ENCODE measurements at regions not wholly inside any gene's neighbourhood (a gene's known extent, or its start where the extent isn't known, plus 50 kb on each side); places are given as distances from the start of the nearest gene placed in this dataset.
A peak's percentile ranks its signal among the peaks of the same experiment; 100 is the strongest.

DNA sequence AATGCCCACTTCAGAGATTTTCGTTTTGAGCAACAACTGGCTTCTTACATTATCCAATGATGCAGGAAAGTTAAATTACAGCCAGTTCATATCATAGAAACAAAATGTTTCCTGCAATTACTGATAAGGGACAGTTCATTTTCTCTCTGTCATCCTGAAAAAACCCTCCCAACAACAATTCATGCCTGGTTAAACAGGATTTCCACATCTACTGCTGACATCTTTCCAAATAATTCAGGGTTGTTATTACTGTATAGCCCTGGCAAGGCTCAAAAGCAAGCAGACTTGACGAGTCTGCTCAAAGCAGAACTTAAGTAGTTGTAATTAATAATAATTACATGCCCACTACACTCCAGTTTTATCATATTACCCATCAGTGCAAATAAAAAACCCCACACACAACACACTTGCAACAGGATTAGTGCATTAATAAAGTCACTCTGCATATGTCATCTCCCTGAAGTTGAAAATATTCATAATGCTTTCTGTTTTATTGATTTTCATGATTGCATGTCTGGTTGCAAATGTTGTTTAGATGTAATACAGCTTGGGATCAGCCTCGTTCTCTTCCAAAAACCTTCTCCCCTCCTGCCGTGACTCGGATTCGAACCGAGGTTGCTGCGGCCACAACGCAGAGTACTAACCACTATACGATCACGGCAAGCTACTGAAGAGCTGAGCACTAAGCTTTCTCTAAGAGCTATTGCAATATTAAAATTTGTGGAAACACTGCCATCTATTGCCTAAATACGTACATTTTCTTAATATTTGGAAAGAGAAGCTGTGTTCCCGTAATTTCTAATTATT, 119.6 kb upstream of the NFIB start:
- CTCF ChIA-PET = interaction anchor here (0.9 to 1.6 kb wide), 5 partner anchors 11 to 1011 kb away, joined by 3 read pairs; no protein-coding TSS in a partner anchor
- POLR2A ChIA-PET = no interaction called here
- DNase-seq (ENCODE audit: extremely low spot score) = no peak
- TF ChIP-seq, protein P1, sequence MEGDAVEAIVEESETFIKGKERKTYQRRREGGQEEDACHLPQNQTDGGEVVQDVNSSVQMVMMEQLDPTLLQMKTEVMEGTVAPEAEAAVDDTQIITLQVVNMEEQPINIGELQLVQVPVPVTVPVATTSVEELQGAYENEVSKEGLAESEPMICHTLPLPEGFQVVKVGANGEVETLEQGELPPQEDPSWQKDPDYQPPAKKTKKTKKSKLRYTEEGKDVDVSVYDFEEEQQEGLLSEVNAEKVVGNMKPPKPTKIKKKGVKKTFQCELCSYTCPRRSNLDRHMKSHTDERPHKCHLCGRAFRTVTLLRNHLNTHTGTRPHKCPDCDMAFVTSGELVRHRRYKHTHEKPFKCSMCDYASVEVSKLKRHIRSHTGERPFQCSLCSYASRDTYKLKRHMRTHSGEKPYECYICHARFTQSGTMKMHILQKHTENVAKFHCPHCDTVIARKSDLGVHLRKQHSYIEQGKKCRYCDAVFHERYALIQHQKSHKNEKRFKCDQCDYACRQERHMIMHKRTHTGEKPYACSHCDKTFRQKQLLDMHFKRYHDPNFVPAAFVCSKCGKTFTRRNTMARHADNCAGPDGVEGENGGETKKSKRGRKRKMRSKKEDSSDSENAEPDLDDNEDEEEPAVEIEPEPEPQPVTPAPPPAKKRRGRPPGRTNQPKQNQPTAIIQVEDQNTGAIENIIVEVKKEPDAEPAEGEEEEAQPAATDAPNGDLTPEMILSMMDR (IDR thresholded peaks at IDR 0.05; ENCODE audit: control extremely low read depth, extremely low read depth, low read depth, missing control alignments) = peak; percentile 34

DNA sequence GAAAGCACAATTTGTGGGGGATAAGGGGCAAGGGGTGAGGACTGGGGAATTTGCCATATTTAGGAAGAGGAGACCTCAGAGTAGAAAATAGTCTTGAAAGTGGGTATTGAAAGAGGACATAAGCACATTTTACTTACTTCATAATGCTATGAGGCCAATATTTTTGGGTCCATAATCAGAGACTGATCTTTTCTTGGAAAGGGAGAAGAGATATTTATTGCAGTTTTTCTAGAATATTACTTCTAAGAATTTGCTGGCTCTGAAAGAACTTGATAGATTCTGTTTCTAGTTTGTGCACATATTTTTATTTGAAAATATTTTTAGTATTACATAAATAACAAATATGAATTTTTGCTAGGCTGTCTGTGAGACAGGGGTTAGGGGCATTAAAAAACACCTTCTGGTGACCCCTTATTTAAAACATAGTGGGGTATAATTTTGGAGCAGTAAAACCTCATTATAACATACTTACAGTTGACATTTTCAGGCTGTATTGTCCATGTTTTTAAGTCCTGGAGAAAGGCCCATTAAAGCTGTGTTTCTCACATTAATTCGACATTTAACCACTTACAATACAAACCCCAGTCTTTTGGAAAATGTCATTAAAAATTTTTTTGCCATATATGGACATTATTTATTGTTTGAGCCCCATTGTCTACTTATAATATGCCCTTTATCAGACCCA, 118.9 kb upstream of the NFIB start:
- POLR2A ChIA-PET = no interaction called here
- CTCF ChIA-PET = interaction anchor here (1.2 kb wide), 2 partner anchors 12 to 35 kb away, joined by 3 to 4 read pairs; no protein-coding TSS in a partner anchor
- no peak for DNase-seq (ENCODE audit: extremely low spot score)
- TF ChIP-seq, protein P1 (IDR thresholded peaks at IDR 0.05; ENCODE audit: control extremely low read depth, extremely low read depth, low read depth, missing control alignments) = no peak

DNA sequence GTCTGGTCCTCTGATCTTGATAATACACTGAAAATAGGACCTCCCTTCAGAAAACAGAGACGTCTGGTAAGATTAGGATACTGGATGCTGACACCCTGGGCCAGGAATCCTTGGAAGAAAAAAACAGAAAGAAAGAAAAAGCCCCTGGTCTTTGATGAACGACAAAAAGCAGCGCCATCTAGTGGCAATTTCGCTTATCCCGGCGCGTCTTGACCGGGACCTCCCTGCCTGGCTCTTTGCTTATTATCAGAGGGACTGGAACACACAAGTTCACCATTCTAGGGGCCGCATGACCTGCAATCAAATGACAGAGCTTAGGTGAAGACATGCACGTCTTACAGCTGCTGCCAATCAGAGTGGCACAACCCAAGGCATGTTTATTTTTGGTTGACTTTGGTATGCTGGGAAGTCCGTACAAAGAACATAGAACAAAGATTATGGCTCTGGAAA, 114.9 kb upstream of the NFIB start:
- POLR2A ChIA-PET = no interaction called here
- TF ChIP-seq, protein P1 (IDR thresholded peaks at IDR 0.05; ENCODE audit: control extremely low read depth, extremely low read depth, low read depth, missing control alignments) = peak; percentile 69
- CTCF ChIA-PET = interaction anchor here (1.0 to 4.7 kb wide), 10 partner anchors 11 to 1408 kb away, joined by 3 to 62 read pairs (median 4); no protein-coding TSS in a partner anchor
- DNase-seq (ENCODE audit: extremely low spot score) = peak; percentile 34

DNA sequence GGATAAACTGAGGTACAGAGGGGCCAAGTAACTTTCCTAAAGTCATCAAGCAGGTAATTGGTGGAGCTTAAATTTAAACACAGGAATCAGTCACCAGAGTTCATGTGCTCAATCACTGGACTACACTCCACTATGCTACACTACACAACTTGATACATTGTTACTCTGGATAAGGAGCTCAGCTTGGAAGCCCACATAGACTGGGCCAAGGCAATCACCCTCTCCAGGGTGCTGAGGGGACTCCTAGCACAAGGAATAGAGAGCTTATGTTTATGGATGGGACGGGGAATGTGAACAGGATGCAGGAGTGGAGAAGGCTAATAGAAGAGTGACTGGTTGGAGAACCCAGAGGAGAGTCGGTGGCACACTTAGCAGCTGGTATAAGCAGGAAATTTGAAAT, 113.5 kb upstream of the NFIB start:
- no peak for DNase-seq (ENCODE audit: extremely low spot score)
- TF ChIP-seq, protein P1 (IDR thresholded peaks at IDR 0.05; ENCODE audit: control extremely low read depth, extremely low read depth, low read depth, missing control alignments) = no peak
- CTCF ChIA-PET = interaction anchor here (0.8 to 4.7 kb wide), 12 partner anchors 9 to 1393 kb away, joined by 3 to 62 read pairs (median 4); no protein-coding TSS in a partner anchor
- POLR2A ChIA-PET = no interaction called here

GRCh38 chr9:14424983-14425382, 111.0 kb upstream of the NFIB start:
- POLR2A ChIA-PET = no interaction called here
- DNase-seq (ENCODE audit: extremely low spot score) = no peak
- CTCF ChIA-PET = interaction anchor here (1.0 kb wide), 1 partner anchor 997 kb away, joined by 3 read pairs; no protein-coding TSS in a partner anchor
- TF ChIP-seq, protein P1 (IDR thresholded peaks at IDR 0.05; ENCODE audit: control extremely low read depth, extremely low read depth, low read depth, missing control alignments) = no peak

DNA sequence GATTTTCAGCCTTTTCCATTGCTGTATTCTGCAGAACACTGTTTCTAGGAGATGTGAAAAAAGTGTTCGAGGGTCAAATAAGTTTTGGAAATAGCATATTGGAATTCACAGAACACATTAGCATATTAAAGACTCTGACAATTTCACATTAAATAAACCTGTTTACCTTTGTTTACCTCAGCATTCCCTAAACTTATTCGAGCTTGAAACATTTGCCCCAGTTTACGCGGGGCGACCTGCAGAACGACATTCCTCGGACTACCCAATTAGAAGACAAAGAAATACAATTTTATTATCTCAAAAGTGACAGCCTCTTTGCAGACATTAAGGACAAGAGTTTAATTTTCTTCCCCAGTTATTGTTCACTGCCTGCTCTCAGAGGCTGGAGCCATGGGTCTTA, 110.3 kb upstream of the NFIB start:
- DNase-seq (ENCODE audit: extremely low spot score) = no peak
- TF ChIP-seq, protein P1 (IDR thresholded peaks at IDR 0.05; ENCODE audit: control extremely low read depth, extremely low read depth, low read depth, missing control alignments) = no peak
- CTCF ChIA-PET = interaction anchor here (1.0 kb wide), 1 partner anchor 997 kb away, joined by 3 read pairs; no protein-coding TSS in a partner anchor
- POLR2A ChIA-PET = no interaction called here
